SK-N-SH treated with all-trans-retinoic acid at 6 μM for 48 hours (cell line): ENCODE measurements at regions not wholly inside any gene's neighbourhood (a gene's known extent, or its start where the extent isn't known, plus 50 kb on each side); places are given as distances from the start of the nearest gene placed in this dataset.

Experiments used
- ARNTL ChIP-seq: fragments of 450-650 bp; formaldehyde crosslinking; IDR thresholded peaks from 2 replicates; pipeline ENCODE4 v1.5.0; 2020; ENCODE audit warnings: low read depth, mild to moderate bottlenecking, moderate library complexity, borderline replicate concordance
- GLIS3 ChIP-seq: fragments of 250-450 bp; sonication (Bioruptor Pico); IDR thresholded peaks from 2 replicates; pipeline ENCODE4 v1.5.0; 2020; ENCODE audit warnings: mild to moderate bottlenecking, moderate library complexity

GRCh38 chr10:58925381-58925780 is 251.1 kb upstream of the PHYHIPL start:
- TF ChIP-seq GLIS3 (CRISPR knock-in tag), result no peak
- no peak for TF ChIP-seq ARNTL (CRISPR knock-in tag)
